Psoas muscle (tissue), 7 donors: ENCODE measurements at regions not wholly inside any gene's neighbourhood (a gene's known extent, or its start where the extent isn't known, plus 50 kb on each side); places are given as distances from the start of the nearest gene placed in this dataset.

Experiments
- ATAC-seq, 4 donors: fragments of 200-7000 bp; cut with Tn5 transposase; one replicate each; pipeline ENCODE4 v1.9.1; 2020; ENCODE audit warnings: moderate library complexity in 3 of 4, mild to moderate bottlenecking in 2 of 4
- DNase-seq, 2 donors: peaks; one replicate each; pipeline ENCODE4 v3.0.0-alpha.2; 2020
- H3K27ac ChIP-seq: fragments of 200-600 bp; one replicate; pipeline ENCODE4 v1.8.0; 2022
- H3K27me3 ChIP-seq, 3 donors: fragments of 200-600 bp in 1 of 3; one replicate each; pipeline versions ENCODE4 v1.6.1 to v1.8.0; 2013 to 2022; ENCODE audit warnings: low read length in 2 of 3, mild to moderate bottlenecking in 2 of 3, moderate library complexity in 1 of 3; ENCODE audit not compliant: insufficient read depth in 3 of 3
- H3K36me3 ChIP-seq, 2 donors: fragments of 200-600 bp in 1 of 2; one replicate each; pipeline versions ENCODE4 v1.6.1 to v1.8.0; 2013 to 2022; ENCODE audit warnings: low read depth in 1 of 2, mild to moderate bottlenecking in 1 of 2, moderate library complexity in 1 of 2; ENCODE audit not compliant: insufficient read depth in 1 of 2
- H3K4me1 ChIP-seq: fragments of 200-600 bp; one replicate; pipeline ENCODE4 v1.8.0; 2022
- H3K4me3 ChIP-seq: fragments of 200-600 bp; one replicate; pipeline ENCODE4 v1.8.0; 2022; ENCODE audit warnings: mild to moderate bottlenecking
- H3K9me3 ChIP-seq: fragments of 200-600 bp; one replicate; pipeline ENCODE4 v1.8.0; 2022
- CTCF ChIP-seq: fragments of 200-600 bp; IDR thresholded peaks from one replicate; pipeline ENCODE4 v1.8.0; 2022; ENCODE audit warnings: antibody characterized with exemption
- whole genome bisulfite sequencing, 3 donors: extraction: QIAGEN DNeasy Blood & Tissue Kit; methylation state at CpG; one replicate each; pipeline versions ENCODE4 v1.1.6 to v1.1.7; 2013; 5-methylcytosine and 5-hydroxymethylcytosine counted together
- intact Hi-C, 2 donors: fragments of 100-400 bp; cut with DNase I; formaldehyde crosslinking; loops; one replicate each; pipeline versions ENCODE4 v1.11.0 to v1.14.2; 2022
- donor health status: healthy with polysubstance abuse.
- donor health status: DM: no; HTN: no; CAD: no; lungs with moderate emphysema.
- donor health status: Bipolar disorder and iron deficiency.
- donor health status: healthy.
- donor health status: DM: yes; HTN: yes; CAD: no.
- donor health status: DM: no; HTN: no; CAD: no.
- donor health status: DM: yes; HTN: yes; CAD: no.

GRCh38 chr13:21782736-21783135 lies 111.9 kb downstream of the FGF9 start:
- Histone ChIP-seq H3K36me3 (no peaks in the 10 kb centered on the region), H3K4me1 (no peaks in the 10 kb centered on the region), H3K4me3 (no peak overlapping the region), H3K27me3 (no peaks in the 10 kb centered on the region), H3K27ac (no peak overlapping the region), H3K9me3 (peaks cover 9% of the 10 kb centered on the region)
- TF ChIP-seq CTCF, result no peak
- intact Hi-C loops, result no loop called here
- no peak for DNase-seq
- WGBS, 3 donors, result 54 to 66% (median 56%) methylated on average over 2 of the region's 2 CpGs
- ATAC-seq, result no peak

- Histone ChIP-seq H3K36me3 (no peaks in the 10 kb centered on the region), H3K4me3 (no peak overlapping the region), H3K9me3 (no peaks in the 10 kb centered on the region), H3K4me1 (no peaks in the 10 kb centered on the region), H3K27ac (no peak overlapping the region), H3K27me3 (no peaks in the 10 kb centered on the region)
- intact Hi-C loops, result no loop called here
- WGBS, 3 donors, result 91 to 98% (median 92%) methylated on average over 2 of the region's 2 CpGs
- ATAC-seq, result no peak
- no peak for DNase-seq
- TF ChIP-seq CTCF, result no peak
Observed at GRCh38 chr13:21785990-21786389, 115.1 kb downstream of the FGF9 start.

GRCh38 chr13:21796066-21796465 lies 125.2 kb downstream of the FGF9 start:
- ATAC-seq (no peak), DNase-seq (no peak)
- Histone ChIP-seq H3K27ac (no peak overlapping the region), H3K4me3 (no peak overlapping the region), H3K4me1 (no peaks in the 10 kb centered on the region), H3K36me3 (no peaks in the 10 kb centered on the region), H3K27me3 (no peaks in the 10 kb centered on the region), H3K9me3 (no peaks in the 10 kb centered on the region)
- no peak for TF ChIP-seq CTCF
- intact Hi-C loops, result no loop called here
- 56 to 63% (median 58%) methylated on average over 5 of the region's 5 CpGs for WGBS, 3 donors

GRCh38 chr13:21796775-21797514 lies 126.1 kb downstream of the FGF9 start:
- ATAC-seq (no peak), DNase-seq (no peak)
- intact Hi-C loops, result no loop called here
- no peak overlapping the region for H3K27ac ChIP-seq
- H3K4me1 ChIP-seq, result no peaks in the 10 kb centered on the region
- TF ChIP-seq CTCF, result no peak
- no peaks in the 10 kb centered on the region for H3K27me3 ChIP-seq
- H3K36me3 ChIP-seq, result no peaks in the 10 kb centered on the region
- H3K9me3 ChIP-seq, result no peaks in the 10 kb centered on the region
- WGBS, 3 donors, result 78 to 85% (median 82%) methylated on average over 11 of the region's 11 CpGs
- no peak overlapping the region for H3K4me3 ChIP-seq

- no peak for TF ChIP-seq CTCF
- Histone ChIP-seq H3K27me3 (no peaks in the 10 kb centered on the region), H3K36me3 (no peaks in the 10 kb centered on the region), H3K4me1 (no peaks in the 10 kb centered on the region), H3K9me3 (no peaks in the 10 kb centered on the region), H3K27ac (no peak overlapping the region), H3K4me3 (no peak overlapping the region)
- intact Hi-C loops, result no loop called here
- DNase-seq, result no peak
- 85 to 91% (median 86%) methylated on average over 4 of the region's 4 CpGs for WGBS, 3 donors
- no peak for ATAC-seq
Observed at GRCh38 chr13:21797736-21798135, 126.9 kb downstream of the FGF9 start.
